ENCODE measurements at regions not wholly inside any gene's neighbourhood (a gene's known extent, or its start where the extent isn't known, plus 50 kb on each side); places are given as distances from the start of the nearest gene placed in this dataset.

GRCh38 chr21:43316156-43316845 lies 110.6 kb downstream of the SIK1 start:
- no peak for DNase-seq (ENCODE audit: low read depth, low spot score)
- POLR2A ChIA-PET, result no interaction called here
- no peak for TF ChIP-seq CTCF (IDR thresholded peaks at IDR 0.05; ENCODE audit: insufficient read depth, low read length, missing control alignments)
- CTCF ChIA-PET, result interaction anchor here (1.3 kb wide), 1 partner anchor 34 kb away, joined by 3 read pairs; no protein-coding TSS in a partner anchor
- H3K4me3 ChIP-seq (ENCODE audit: low read depth, low read length), result no peak overlapping the region

- no peak for DNase-seq (ENCODE audit: low read depth, low spot score)
- TF ChIP-seq CTCF (IDR thresholded peaks at IDR 0.05; ENCODE audit: insufficient read depth, low read length, missing control alignments), result no peak
- ChIA-PET POLR2A (no interaction called here), CTCF (interaction anchor here (1.2 to 1.3 kb wide), 2 partner anchors 14 to 35 kb away, joined by 3 read pairs; no protein-coding TSS in a partner anchor)
- no peak overlapping the region for H3K4me3 ChIP-seq (ENCODE audit: low read depth, low read length)
Measured at GRCh38 chr21:43315244-43316137, 111.4 kb downstream of the SIK1 start.

DNA sequence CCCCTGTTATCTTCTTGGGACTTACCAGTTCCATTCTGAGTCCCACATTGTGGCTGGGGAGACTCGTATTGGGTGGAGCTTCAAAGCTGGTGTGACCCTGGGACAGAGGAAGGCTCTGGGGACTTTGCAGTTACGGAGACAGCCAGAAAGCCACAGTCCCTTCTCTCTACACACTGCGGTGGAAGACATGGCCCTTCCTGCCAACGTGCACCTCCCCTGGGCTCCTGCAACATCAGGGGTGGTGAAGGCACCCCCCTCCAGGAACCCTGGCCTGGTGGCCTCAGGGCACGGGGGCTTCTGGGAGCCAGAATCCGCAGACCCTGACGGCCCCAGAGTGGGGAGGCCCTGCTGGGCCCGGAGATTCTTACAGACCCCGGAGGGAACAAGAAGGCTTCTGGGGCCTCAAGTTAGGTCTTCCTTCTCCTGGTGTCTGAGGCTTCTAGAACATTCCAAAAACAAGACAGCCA lies 113.0 kb downstream of the SIK1 start:
- TF ChIP-seq CTCF (IDR thresholded peaks at IDR 0.05; ENCODE audit: insufficient read depth, low read length, missing control alignments), result no peak
- CTCF ChIA-PET, result no interaction called here
- H3K4me3 ChIP-seq (ENCODE audit: low read depth, low read length), result no peak overlapping the region
- DNase-seq (ENCODE audit: low read depth, low spot score), result no peak
- POLR2A ChIA-PET, result no interaction called here

DNA sequence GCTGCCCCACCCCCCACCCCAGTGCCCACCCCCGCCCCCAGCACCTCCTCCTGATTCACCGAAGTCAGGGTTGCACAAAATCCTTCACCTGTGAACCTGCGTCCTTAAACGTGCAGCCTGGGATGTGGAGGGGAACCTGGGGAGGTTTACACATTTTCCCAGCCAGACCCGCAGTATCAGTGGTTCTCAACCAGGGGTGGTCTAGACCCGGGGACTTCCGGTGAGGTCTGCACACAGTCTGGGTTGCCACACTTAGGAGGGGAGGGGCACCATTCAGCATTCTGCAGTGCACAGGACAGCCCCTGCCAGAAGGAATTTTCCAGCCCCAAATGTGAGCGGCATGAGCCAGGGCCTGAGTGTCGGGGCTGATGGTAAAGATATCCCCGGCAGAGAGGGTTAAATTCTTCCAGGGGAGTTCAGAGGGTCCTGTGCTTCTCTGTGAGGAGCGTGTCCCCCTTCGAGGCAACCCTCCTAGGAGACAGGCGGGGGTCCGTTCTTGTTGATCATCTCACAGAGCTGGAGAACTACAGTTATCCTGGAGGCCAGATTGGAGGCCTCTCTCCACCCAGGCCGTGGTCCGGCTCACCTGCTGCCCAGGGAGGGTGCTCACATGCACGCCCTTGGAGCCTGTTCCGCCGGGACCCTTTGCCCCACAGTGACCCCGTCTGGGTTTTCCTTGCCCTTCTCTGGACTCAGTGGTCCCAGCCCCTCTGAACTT lies 113.6 kb downstream of the SIK1 start:
- no peak for TF ChIP-seq CTCF (IDR thresholded peaks at IDR 0.05; ENCODE audit: insufficient read depth, low read length, missing control alignments)
- ChIA-PET CTCF (no interaction called here), POLR2A (no interaction called here)
- no peak overlapping the region for H3K4me3 ChIP-seq (ENCODE audit: low read depth, low read length)
- no peak for DNase-seq (ENCODE audit: low read depth, low spot score)

GRCh38 chr21:43312751-43313169 lies 114.2 kb downstream of the SIK1 start:
- no peak for DNase-seq (ENCODE audit: low read depth, low spot score)
- CTCF ChIA-PET, result interaction anchor here (1.7 kb wide), 1 partner anchor 9 kb away, joined by 4 read pairs; no protein-coding TSS in a partner anchor
- H3K4me3 ChIP-seq (ENCODE audit: low read depth, low read length), result no peak overlapping the region
- TF ChIP-seq CTCF (IDR thresholded peaks at IDR 0.05; ENCODE audit: insufficient read depth, low read length, missing control alignments), result no peak
- POLR2A ChIA-PET, result no interaction called here
